ENCODE measurements at regions not wholly inside any gene's neighbourhood (a gene's known extent, or its start where the extent isn't known, plus 50 kb on each side); places are given as distances from the start of the nearest gene placed in this dataset.

DNA sequence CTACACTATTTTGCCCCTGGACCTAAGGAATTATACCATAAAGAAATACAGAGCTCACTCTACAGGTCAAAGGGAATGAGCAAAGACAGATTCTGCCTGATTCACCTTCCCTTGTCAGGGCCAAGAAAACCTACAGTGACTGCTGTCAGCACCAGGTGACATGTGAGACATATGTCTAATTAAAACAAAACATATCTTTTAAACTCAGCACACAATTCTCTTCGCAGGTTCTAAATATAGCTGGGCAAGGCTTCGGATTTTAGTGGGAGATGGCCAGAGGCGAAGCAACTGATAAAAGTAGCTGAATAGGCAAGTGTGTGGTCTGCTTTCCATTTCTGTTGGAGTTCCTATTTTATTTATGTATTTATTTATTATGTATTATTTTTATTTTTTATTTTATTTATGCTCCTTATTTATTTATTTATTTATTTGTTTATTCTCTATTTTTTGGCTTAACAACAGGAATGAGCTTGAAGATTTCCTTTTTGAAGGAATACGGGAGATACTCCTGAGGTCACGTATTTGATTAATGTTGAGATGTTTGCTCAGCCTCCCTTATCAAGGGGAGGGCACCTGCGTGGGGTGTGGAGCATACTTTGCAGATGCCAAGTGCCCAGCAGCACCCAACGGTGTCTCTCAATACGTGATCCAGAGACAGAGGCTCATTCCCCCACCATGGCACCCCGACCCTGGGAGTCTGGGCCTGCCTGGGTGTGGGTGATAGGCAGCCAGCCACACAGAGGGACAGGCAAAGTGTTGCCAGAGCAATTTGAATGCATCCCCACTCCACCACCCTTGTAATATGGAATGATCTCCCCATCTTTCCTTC lies 141.8 kb downstream of the RNF152 start:
- TF ChIP-seq, protein P1, sequence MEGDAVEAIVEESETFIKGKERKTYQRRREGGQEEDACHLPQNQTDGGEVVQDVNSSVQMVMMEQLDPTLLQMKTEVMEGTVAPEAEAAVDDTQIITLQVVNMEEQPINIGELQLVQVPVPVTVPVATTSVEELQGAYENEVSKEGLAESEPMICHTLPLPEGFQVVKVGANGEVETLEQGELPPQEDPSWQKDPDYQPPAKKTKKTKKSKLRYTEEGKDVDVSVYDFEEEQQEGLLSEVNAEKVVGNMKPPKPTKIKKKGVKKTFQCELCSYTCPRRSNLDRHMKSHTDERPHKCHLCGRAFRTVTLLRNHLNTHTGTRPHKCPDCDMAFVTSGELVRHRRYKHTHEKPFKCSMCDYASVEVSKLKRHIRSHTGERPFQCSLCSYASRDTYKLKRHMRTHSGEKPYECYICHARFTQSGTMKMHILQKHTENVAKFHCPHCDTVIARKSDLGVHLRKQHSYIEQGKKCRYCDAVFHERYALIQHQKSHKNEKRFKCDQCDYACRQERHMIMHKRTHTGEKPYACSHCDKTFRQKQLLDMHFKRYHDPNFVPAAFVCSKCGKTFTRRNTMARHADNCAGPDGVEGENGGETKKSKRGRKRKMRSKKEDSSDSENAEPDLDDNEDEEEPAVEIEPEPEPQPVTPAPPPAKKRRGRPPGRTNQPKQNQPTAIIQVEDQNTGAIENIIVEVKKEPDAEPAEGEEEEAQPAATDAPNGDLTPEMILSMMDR (IDR thresholded peaks at IDR 0.05), result no peak
- TF ChIP-seq POLR2A (IDR thresholded peaks at IDR 0.05), result no peak

Measured in vagina (tissue), 2 donors.